ENCODE measurements at regions not wholly inside any gene's neighbourhood (a gene's known extent, or its start where the extent isn't known, plus 50 kb on each side); places are given as distances from the start of the nearest gene placed in this dataset.

- TF ChIP-seq ZFP30 (CRISPR knock-in tag; IDR thresholded peaks at IDR 0.05): no peak
- TF ChIP-seq ARNTL (CRISPR knock-in tag; IDR thresholded peaks at IDR 0.05; ENCODE audit: borderline replicate concordance, low read depth): no peak
- TF ChIP-seq PATZ1 (CRISPR knock-in tag; IDR thresholded peaks at IDR 0.05; ENCODE audit: borderline replicate concordance): no peak
These were observed 310.8 kb downstream of the EIPR1 start for GRCh38 chr2:3066831-3067230.

Measured in SK-N-SH treated with all-trans-retinoic acid at 6 μM for 48 hours (cell line).